WERI-Rb-1 (cell line): ENCODE measurements at regions not wholly inside any gene's neighbourhood (a gene's known extent, or its start where the extent isn't known, plus 50 kb on each side); places are given as distances from the start of the nearest gene placed in this dataset.

Source experiments
- DNase-seq: peaks from one replicate; pipeline ENCODE4 v3.0.0-alpha.2; 2020
- H3K27ac ChIP-seq: fragments of 250-450 bp; sonication (Bioruptor Pico); 2 replicates; pipeline ENCODE4 v1.5.1; 2020; ENCODE audit warnings: mild to moderate bottlenecking, moderate library complexity
- H3K27me3 ChIP-seq: fragments of 250-450 bp; sonication (Bioruptor Pico); 2 replicates; pipeline ENCODE4 v1.5.1; 2021; ENCODE audit warnings: mild to moderate bottlenecking, low read depth, moderate library complexity; ENCODE audit not compliant: insufficient read depth, severe bottlenecking
- H3K36me3 ChIP-seq: fragments of 250-450 bp; sonication (Bioruptor Pico); 2 replicates; pipeline ENCODE4 v1.5.1; 2020; ENCODE audit warnings: mild to moderate bottlenecking, moderate library complexity
- H3K4me3 ChIP-seq: 2 replicates; pipeline ENCODE4 v1.5.1; 2011; ENCODE audit warnings: low read depth, mild to moderate bottlenecking, control low read depth, low read length
- H3K9me3 ChIP-seq: fragments of 250-450 bp; sonication (Bioruptor Pico); 2 replicates; pipeline ENCODE4 v1.5.1; 2021; ENCODE audit warnings: mild to moderate bottlenecking, moderate library complexity; ENCODE audit not compliant: severe bottlenecking
- CTCF ChIP-seq: IDR thresholded peaks from 2 replicates; pipeline ENCODE4 v1.5.1; 2011; ENCODE audit warnings: low read depth, mild to moderate bottlenecking, control low read depth, inconsistent platforms, low read length

DNA sequence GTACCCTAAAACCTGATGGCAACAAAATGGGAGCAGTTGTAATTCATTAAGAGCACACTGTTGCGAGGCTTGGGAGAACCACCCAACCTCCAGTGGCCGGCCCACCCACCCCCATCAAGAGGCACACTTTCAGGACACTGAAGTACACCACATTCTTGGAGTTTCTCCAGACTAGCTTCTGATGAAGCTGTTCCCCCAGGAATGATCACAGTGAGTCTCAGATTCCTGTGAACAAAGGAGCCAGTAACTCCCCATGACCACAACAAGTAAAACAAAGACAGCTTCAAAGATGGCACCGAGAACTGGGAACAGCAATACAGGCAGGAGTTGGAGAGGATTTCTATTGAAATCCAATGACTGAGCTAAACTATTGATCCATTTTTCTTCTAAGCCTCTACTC lies 126.0 kb downstream of the ST8SIA2 start:
- no peaks in the 10 kb centered on the region for H3K36me3 ChIP-seq
- H3K4me3 ChIP-seq = no peak overlapping the region
- no peak overlapping the region for H3K27ac ChIP-seq
- no peak for DNase-seq
- H3K9me3 ChIP-seq = no peaks in the 10 kb centered on the region
- H3K27me3 ChIP-seq = no peaks in the 10 kb centered on the region
- no peak for TF ChIP-seq CTCF
